Suprapubic skin (tissue), 3 donors: ENCODE measurements at regions not wholly inside any gene's neighbourhood (a gene's known extent, or its start where the extent isn't known, plus 50 kb on each side); places are given as distances from the start of the nearest gene placed in this dataset.

ENCODE experiments used
- POLR2AphosphoS5 ChIP-seq, 3 donors: sonication (generic); formaldehyde crosslinking; IDR thresholded peaks; one replicate each; pipeline ENCODE4 v1.6.1; 2017; ENCODE audit warnings: antibody characterized with exemption in 3 of 3
- TF ChIP-seq, protein P1 (sequence below), 2 donors: fragments of 200-600 bp in 1 of 2; fragments of 450-650 bp in 1 of 2; sonication (generic) in 1 of 2; IDR thresholded peaks; one replicate each; pipeline ENCODE4 v1.5.1; 2016 to 2019; ENCODE audit warnings: antibody characterized with exemption in 2 of 2, mild to moderate bottlenecking in 1 of 2, moderate library complexity in 1 of 2

DNA sequence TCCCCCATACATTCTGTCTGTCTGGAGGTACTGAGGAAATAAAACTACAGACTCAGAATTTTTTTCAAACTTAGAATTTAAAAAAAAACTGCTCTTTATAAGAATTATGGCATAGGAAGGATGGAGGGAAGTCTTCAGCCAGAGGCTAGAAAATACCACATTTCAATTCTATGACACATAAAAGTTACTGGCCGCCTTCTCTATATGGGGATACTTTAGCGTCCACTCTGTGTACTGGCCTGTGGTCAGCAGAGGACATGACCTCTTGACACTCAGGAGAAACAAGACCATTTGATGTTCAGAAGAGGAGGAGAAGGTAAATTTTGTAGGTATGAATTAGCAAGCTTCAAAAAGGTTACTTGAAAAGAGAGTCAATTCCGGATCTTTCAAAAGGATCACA, 417.4 kb downstream of the MFSD1 start:
- TF ChIP-seq POLR2AphosphoS5 (IDR thresholded peaks at IDR 0.05): no peak
- TF ChIP-seq, protein P1, sequence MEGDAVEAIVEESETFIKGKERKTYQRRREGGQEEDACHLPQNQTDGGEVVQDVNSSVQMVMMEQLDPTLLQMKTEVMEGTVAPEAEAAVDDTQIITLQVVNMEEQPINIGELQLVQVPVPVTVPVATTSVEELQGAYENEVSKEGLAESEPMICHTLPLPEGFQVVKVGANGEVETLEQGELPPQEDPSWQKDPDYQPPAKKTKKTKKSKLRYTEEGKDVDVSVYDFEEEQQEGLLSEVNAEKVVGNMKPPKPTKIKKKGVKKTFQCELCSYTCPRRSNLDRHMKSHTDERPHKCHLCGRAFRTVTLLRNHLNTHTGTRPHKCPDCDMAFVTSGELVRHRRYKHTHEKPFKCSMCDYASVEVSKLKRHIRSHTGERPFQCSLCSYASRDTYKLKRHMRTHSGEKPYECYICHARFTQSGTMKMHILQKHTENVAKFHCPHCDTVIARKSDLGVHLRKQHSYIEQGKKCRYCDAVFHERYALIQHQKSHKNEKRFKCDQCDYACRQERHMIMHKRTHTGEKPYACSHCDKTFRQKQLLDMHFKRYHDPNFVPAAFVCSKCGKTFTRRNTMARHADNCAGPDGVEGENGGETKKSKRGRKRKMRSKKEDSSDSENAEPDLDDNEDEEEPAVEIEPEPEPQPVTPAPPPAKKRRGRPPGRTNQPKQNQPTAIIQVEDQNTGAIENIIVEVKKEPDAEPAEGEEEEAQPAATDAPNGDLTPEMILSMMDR (IDR thresholded peaks at IDR 0.05): no peak
